ENCODE measurements at regions not wholly inside any gene's neighbourhood (a gene's known extent, or its start where the extent isn't known, plus 50 kb on each side); places are given as distances from the start of the nearest gene placed in this dataset.

DNA sequence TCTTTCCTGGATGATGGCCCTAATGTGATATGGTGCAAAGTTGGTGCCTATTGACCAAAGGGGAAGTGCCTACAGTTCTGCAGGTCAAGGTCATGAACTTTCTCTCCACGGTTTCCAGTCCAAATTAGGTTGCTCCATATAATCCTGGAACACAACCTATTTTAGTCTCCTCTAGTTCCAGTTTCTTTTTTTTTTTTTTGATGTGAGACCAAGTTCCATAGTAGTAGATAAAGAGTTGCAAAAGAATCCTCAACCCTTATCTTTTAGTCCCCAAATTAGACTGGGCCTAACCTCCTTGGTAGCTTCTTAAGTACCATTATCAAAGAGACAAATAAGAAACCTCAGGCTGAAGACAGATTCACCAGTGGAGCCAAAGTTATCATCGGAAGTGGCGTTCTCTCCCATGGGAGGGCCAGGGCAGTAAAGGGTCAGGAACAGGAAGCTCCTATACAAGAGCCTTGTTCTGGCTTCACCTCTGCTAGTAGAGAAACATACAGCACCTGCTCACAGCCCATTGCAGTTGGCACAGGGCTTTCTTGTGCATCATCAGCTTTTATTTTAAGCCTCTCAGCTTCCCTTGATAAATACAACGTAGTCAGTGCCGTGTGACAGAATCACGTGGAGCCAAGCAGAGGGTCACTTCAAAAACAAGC, 132.2 kb upstream of the RREB1 start:
- TF ChIP-seq, protein P1, sequence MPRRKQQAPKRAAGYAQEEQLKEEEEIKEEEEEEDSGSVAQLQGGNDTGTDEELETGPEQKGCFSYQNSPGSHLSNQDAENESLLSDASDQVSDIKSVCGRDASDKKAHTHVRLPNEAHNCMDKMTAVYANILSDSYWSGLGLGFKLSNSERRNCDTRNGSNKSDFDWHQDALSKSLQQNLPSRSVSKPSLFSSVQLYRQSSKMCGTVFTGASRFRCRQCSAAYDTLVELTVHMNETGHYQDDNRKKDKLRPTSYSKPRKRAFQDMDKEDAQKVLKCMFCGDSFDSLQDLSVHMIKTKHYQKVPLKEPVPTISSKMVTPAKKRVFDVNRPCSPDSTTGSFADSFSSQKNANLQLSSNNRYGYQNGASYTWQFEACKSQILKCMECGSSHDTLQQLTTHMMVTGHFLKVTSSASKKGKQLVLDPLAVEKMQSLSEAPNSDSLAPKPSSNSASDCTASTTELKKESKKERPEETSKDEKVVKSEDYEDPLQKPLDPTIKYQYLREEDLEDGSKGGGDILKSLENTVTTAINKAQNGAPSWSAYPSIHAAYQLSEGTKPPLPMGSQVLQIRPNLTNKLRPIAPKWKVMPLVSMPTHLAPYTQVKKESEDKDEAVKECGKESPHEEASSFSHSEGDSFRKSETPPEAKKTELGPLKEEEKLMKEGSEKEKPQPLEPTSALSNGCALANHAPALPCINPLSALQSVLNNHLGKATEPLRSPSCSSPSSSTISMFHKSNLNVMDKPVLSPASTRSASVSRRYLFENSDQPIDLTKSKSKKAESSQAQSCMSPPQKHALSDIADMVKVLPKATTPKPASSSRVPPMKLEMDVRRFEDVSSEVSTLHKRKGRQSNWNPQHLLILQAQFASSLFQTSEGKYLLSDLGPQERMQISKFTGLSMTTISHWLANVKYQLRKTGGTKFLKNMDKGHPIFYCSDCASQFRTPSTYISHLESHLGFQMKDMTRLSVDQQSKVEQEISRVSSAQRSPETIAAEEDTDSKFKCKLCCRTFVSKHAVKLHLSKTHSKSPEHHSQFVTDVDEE (CRISPR knock-in tag; IDR thresholded peaks at IDR 0.05) = no peak
- TF ChIP-seq ZC3H10 (CRISPR knock-in tag; IDR thresholded peaks at IDR 0.05) (no peak), ZFP3 (CRISPR knock-in tag; IDR thresholded peaks at IDR 0.05) (no peak), ZNF70 (CRISPR knock-in tag; IDR thresholded peaks at IDR 0.05) (no peak), OSR1 (CRISPR knock-in tag; IDR thresholded peaks at IDR 0.05) (no peak), SNAI2 (CRISPR knock-in tag; IDR thresholded peaks at IDR 0.05) (no peak), PPARA (CRISPR knock-in tag; IDR thresholded peaks at IDR 0.05; ENCODE audit: borderline replicate concordance) (no peak)
- TF ChIP-seq, protein P2, sequence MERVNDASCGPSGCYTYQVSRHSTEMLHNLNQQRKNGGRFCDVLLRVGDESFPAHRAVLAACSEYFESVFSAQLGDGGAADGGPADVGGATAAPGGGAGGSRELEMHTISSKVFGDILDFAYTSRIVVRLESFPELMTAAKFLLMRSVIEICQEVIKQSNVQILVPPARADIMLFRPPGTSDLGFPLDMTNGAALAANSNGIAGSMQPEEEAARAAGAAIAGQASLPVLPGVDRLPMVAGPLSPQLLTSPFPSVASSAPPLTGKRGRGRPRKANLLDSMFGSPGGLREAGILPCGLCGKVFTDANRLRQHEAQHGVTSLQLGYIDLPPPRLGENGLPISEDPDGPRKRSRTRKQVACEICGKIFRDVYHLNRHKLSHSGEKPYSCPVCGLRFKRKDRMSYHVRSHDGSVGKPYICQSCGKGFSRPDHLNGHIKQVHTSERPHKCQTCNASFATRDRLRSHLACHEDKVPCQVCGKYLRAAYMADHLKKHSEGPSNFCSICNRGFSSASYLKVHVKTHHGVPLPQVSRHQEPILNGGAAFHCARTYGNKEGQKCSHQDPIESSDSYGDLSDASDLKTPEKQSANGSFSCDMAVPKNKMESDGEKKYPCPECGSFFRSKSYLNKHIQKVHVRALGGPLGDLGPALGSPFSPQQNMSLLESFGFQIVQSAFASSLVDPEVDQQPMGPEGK (CRISPR knock-in tag; IDR thresholded peaks at IDR 0.05; ENCODE audit: borderline replicate concordance) = no peak
- no peak for ATAC-seq

DNA sequence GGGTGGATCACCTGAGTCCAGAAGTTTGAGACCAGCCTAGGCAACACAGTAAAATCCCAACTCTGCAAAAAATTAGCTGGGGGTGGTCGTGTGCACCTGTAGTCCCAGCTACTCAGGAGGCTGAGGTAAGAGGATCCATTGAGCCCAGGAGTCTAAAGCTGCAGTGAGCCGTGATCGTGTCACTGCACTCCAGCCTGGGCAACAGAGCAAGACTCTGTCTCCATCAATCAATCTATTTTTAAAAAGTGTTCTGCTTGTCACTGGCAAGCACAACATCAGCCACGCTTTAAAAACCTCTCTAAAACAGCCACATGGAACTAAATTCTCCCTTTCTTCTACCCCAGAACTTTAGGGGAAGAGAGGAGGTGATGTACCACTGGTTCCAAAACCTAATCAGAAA, 131.6 kb upstream of the RREB1 start:
- ATAC-seq = no peak

GRCh38 chr6:6978731-6979130, 129.0 kb upstream of the RREB1 start:
- no peak for ATAC-seq
- TF ChIP-seq CREB5 (CRISPR knock-in tag; IDR thresholded peaks at IDR 0.05; ENCODE audit: low read depth) = no peak
- no peak for TF ChIP-seq ZNF565 (CRISPR knock-in tag; conservative IDR thresholded peaks at IDR 0.05; ENCODE audit: low read depth)
- TF ChIP-seq ARNTL (CRISPR knock-in tag; IDR thresholded peaks at IDR 0.05; ENCODE audit: borderline replicate concordance, low read depth) = no peak
- no peak for TF ChIP-seq CSDC2 (CRISPR knock-in tag; IDR thresholded peaks at IDR 0.05)
- TF ChIP-seq SNAI2 (CRISPR knock-in tag; IDR thresholded peaks at IDR 0.05) = no peak
- no peak for TF ChIP-seq ZC3H10 (CRISPR knock-in tag; IDR thresholded peaks at IDR 0.05)
- no peak for TF ChIP-seq PPARA (CRISPR knock-in tag; IDR thresholded peaks at IDR 0.05; ENCODE audit: borderline replicate concordance)
- TF ChIP-seq, protein P2 (CRISPR knock-in tag; IDR thresholded peaks at IDR 0.05; ENCODE audit: borderline replicate concordance) = no peak
- no peak for TF ChIP-seq ZFP30 (CRISPR knock-in tag; IDR thresholded peaks at IDR 0.05)
- TF ChIP-seq ZNF70 (CRISPR knock-in tag; IDR thresholded peaks at IDR 0.05) = no peak
- TF ChIP-seq BACH2 (CRISPR knock-in tag; IDR thresholded peaks at IDR 0.05; ENCODE audit: borderline replicate concordance) = no peak

More for the DNA sequence above, 131.6 kb upstream of the RREB1 start:
- TF ChIP-seq SNAI2 (CRISPR knock-in tag; IDR thresholded peaks at IDR 0.05) (no peak), ZFP3 (CRISPR knock-in tag; IDR thresholded peaks at IDR 0.05) (no peak)

GRCh38 chr6:6980999-6981597, 126.7 kb upstream of the RREB1 start:
- ATAC-seq = no peak

More at GRCh38 chr6:6980999-6981597, 126.7 kb upstream of the RREB1 start:
- TF ChIP-seq OSR1 (CRISPR knock-in tag; IDR thresholded peaks at IDR 0.05) (no peak), ISL1 (CRISPR knock-in tag; IDR thresholded peaks at IDR 0.05) (no peak), POU6F1 (CRISPR knock-in tag; IDR thresholded peaks at IDR 0.05; ENCODE audit: borderline replicate concordance, low read depth) (no peak), CREB5 (CRISPR knock-in tag; IDR thresholded peaks at IDR 0.05; ENCODE audit: low read depth) (no peak)

All from SK-N-SH treated with all-trans-retinoic acid at 6 μM for 48 hours (cell line).